Heart left ventricle (tissue), 13 donors: ENCODE measurements at regions not wholly inside any gene's neighbourhood (a gene's known extent, or its start where the extent isn't known, plus 50 kb on each side); places are given as distances from the start of the nearest gene placed in this dataset.

Source experiments
- CTCF ChIP-seq, 12 donors: fragments of 200-600 bp; sonication (generic) in 4 of 12; IDR thresholded peaks; one replicate each; pipeline versions ENCODE4 v1.5.0 to v1.8.0; 2018 to 2022; ENCODE audit warnings: antibody characterized with exemption in 12 of 12, mild to moderate bottlenecking in 5 of 12
- POLR2A ChIP-seq, 2 donors: fragments of 450-650 bp; IDR thresholded peaks; one replicate each; pipeline ENCODE4 v1.6.1; 2017; ENCODE audit warnings: antibody characterized with exemption in 2 of 2, mild to moderate bottlenecking in 2 of 2, moderate library complexity in 2 of 2
- donor health status: ischemic (EF 13 %, LVEDD 7.1; RV severe dilation, severe dysfunction).
- donor health status: DM: no; HTN: yes; CAD: no.
- donor health status: DM: no; HTN: no; CAD: no.
- donor health status: ischemic (EF 25% LVEDD 6.9; RV normal size, moderate dysfunction).
- donor health status: ischemic (EF 25% LVEDD 5.7; RV mildly dilated, moderate dysfunction).
- donor health status: ischemic (EF 35%, LVEDD 5.7; RV mildly dilated, moderate dysfunction).
- donor health status: nonischemic (EF 11% LVEDD 7.7; RV severe dilation, severe dysfunction).
- donor health status: DM: yes; HTN: yes; CAD: no.
- donor health status: PGD.
- donor health status: ischemic (EF 29% LVEDD 5.4; RV normal size, mild dysfunction).
- donor health status: nonischemic (EF 23%, LVEDD 6.1; RV moderate dilation, normal function).

- TF ChIP-seq CTCF (IDR thresholded peaks at IDR 0.05), result no peak
- no peak for TF ChIP-seq POLR2A (IDR thresholded peaks at IDR 0.05)
Observed at GRCh38 chr7:155178096-155178495, 108.0 kb downstream of the HTR5A start.
